Smooth muscle cell (in vitro differentiated cells): ENCODE measurements at regions not wholly inside any gene's neighbourhood (a gene's known extent, or its start where the extent isn't known, plus 50 kb on each side); places are given as distances from the start of the nearest gene placed in this dataset.

Source experiments
- DNase-seq: peaks from one replicate; lab custom pipeline; 2025; ENCODE audit not compliant: unreplicated experiment; lab: John Stamatoyannopoulos, UW
- H2AFZ ChIP-seq: fragments of 200-600 bp; sonication (generic); 2 replicates; pipeline ENCODE4 v1.6.0; 2016; ENCODE audit warnings: antibody characterized with exemption, low read depth, mild to moderate bottlenecking
- H3F3A ChIP-seq: fragments of 200-600 bp; sonication (generic); 2 replicates; pipeline ENCODE4 v1.6.0; 2017; ENCODE audit warnings: antibody characterized with exemption, low read depth
- H3K27ac ChIP-seq: fragments of 200-600 bp; sonication (generic); 2 replicates; pipeline ENCODE4 v1.5.1; 2016; ENCODE audit warnings: low read depth, mild to moderate bottlenecking
- H3K27me3 ChIP-seq: fragments of 200-600 bp; sonication (generic); 2 replicates; pipeline ENCODE4 v1.6.1; 2016; ENCODE audit warnings: low read depth, mild to moderate bottlenecking
- H3K36me3 ChIP-seq: fragments of 200-600 bp; sonication (generic); 2 replicates; pipeline ENCODE4 v1.5.1; 2016; ENCODE audit warnings: low read depth
- H3K4me1 ChIP-seq: fragments of 200-600 bp; sonication (generic); 2 replicates; pipeline ENCODE4 v1.5.1; 2016; ENCODE audit warnings: low read depth
- H3K4me2 ChIP-seq: fragments of 200-600 bp; sonication (generic); 2 replicates; pipeline ENCODE4 v1.6.0; 2016; ENCODE audit warnings: mild to moderate bottlenecking
- H3K4me3 ChIP-seq: fragments of 200-600 bp; sonication (generic); 2 replicates; pipeline ENCODE4 v1.5.1; 2016; ENCODE audit warnings: mild to moderate bottlenecking
- H3K79me2 ChIP-seq: fragments of 200-600 bp; sonication (generic); 2 replicates; pipeline ENCODE4 v1.6.0; 2016; ENCODE audit warnings: low read depth, mild to moderate bottlenecking
- H3K9ac ChIP-seq: fragments of 200-600 bp; sonication (generic); 2 replicates; pipeline ENCODE4 v1.6.0; 2016; ENCODE audit warnings: low read depth
- H3K9me3 ChIP-seq: fragments of 200-600 bp; sonication (generic); replicated peaks from 2 replicates; pipeline ENCODE4 v1.5.1; 2016; ENCODE audit warnings: low read depth
- H4K20me1 ChIP-seq: fragments of 200-600 bp; sonication (generic); 2 replicates; pipeline ENCODE4 v1.6.0; 2016; ENCODE audit warnings: low read depth
- CTCF ChIP-seq: fragments of 200-600 bp; sonication (generic); IDR thresholded peaks from 2 replicates; pipeline ENCODE4 v1.5.1; 2017; ENCODE audit warnings: borderline replicate concordance, mild to moderate bottlenecking, antibody characterized with exemption; ENCODE audit not compliant: insufficient read depth, poor library complexity, severe bottlenecking
- WGBS: methylation state at CpG from one replicate; pipeline ENCODE4 v1.1.7; 2016; ENCODE audit warnings: low lambda C conversion rate; 5-methylcytosine and 5-hydroxymethylcytosine counted together

- no peaks in the 10 kb centered on the region for H3K9me3 ChIP-seq
- no peaks in the 10 kb centered on the region for H3K4me1 ChIP-seq
- no peak overlapping the region for H3K4me3 ChIP-seq
- DNase-seq = no peak
- WGBS = 93% methylated on average over 3 of the region's 3 CpGs
- no peak overlapping the region for H2AFZ ChIP-seq
- no peak overlapping the region for H3K27ac ChIP-seq
- no peak overlapping the region for H3K9ac ChIP-seq
- H3F3A ChIP-seq = no peaks in the 10 kb centered on the region
- H4K20me1 ChIP-seq = no peaks in the 10 kb centered on the region
- no peaks in the 10 kb centered on the region for H3K79me2 ChIP-seq
- TF ChIP-seq CTCF = no peak
- no peaks in the 10 kb centered on the region for H3K36me3 ChIP-seq
- H3K4me2 ChIP-seq = no peak overlapping the region
- H3K27me3 ChIP-seq = no peaks in the 10 kb centered on the region
Measured at GRCh38 chr10:55786461-55787050, 574.5 kb downstream of the ZWINT start.

- H3F3A ChIP-seq = no peaks in the 10 kb centered on the region
Measured at GRCh38 chr10:55782181-55782580, 578.9 kb downstream of the ZWINT start.

DNA sequence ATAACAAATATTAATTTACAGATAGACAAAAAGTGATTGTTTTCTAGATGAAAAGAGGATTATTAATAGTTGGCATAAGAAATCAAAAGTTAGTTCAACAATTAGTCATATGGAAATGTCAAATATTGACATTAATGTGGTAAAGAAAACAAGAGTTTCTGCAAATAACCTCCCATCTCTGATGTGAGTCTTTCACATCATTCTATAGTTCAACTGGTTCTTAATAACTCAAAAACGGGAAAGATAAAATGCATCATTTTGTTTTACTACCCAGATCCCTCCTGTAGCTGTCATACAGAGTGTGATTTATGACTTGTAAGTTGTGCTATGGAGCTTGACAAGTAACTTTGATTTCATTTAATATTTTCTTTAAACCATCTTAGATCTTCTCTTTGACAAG, 594.8 kb downstream of the ZWINT start:
- H3K4me1 ChIP-seq = no peaks in the 10 kb centered on the region
- H3K27ac ChIP-seq = no peak overlapping the region
- H3K79me2 ChIP-seq = no peaks in the 10 kb centered on the region
- no peak overlapping the region for H3K4me2 ChIP-seq
- no peaks in the 10 kb centered on the region for H3K9me3 ChIP-seq
- H3F3A ChIP-seq = no peaks in the 10 kb centered on the region
- H3K36me3 ChIP-seq = no peaks in the 10 kb centered on the region
- no peaks in the 10 kb centered on the region for H3K27me3 ChIP-seq
- no peak overlapping the region for H3K4me3 ChIP-seq
- no peak for TF ChIP-seq CTCF
- H4K20me1 ChIP-seq = no peaks in the 10 kb centered on the region
- 79% methylated on average over 1 of the region's 1 CpG for WGBS
- DNase-seq = no peak
- H2AFZ ChIP-seq = no peak overlapping the region
- H3K9ac ChIP-seq = no peak overlapping the region

More at GRCh38 chr10:55782181-55782580, 578.9 kb downstream of the ZWINT start:
- Histone ChIP-seq H3K79me2 (no peaks in the 10 kb centered on the region), H3K9me3 (no peaks in the 10 kb centered on the region), H2AFZ (no peak overlapping the region), H3K36me3 (no peaks in the 10 kb centered on the region), H3K27ac (no peak overlapping the region), H4K20me1 (no peaks in the 10 kb centered on the region), H3K27me3 (no peaks in the 10 kb centered on the region), H3K4me1 (no peaks in the 10 kb centered on the region), H3K4me2 (no peak overlapping the region), H3K9ac (no peak overlapping the region), H3K4me3 (no peak overlapping the region)
- no peak for DNase-seq
- no peak for TF ChIP-seq CTCF
- 98% methylated on average over 4 of the region's 4 CpGs for WGBS

DNA sequence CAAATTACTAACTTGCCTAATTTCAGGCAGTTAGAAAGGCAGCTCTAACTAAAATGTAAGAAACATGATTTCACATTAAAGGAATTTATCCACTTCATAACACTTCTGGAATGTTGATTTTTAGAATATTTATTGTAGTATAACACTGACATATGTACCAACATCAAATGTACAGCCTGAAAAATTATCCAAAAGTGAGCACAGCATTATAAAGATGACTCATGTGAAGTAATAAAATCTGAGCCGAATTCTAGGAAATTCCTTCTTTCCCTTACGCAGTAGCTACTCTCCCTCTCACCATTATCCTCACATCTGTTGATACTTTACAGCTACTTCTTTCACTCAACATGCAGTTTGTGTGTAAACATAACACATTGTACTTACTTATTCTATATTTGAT, 610.6 kb downstream of the ZWINT start:
- Histone ChIP-seq H3K4me1 (no peaks in the 10 kb centered on the region), H3K4me3 (no peak overlapping the region), H2AFZ (no peak overlapping the region), H3K36me3 (no peaks in the 10 kb centered on the region), H3K79me2 (no peaks in the 10 kb centered on the region), H3K4me2 (peak overlapping the region; percentile 54), H4K20me1 (no peaks in the 10 kb centered on the region), H3K9ac (no peak overlapping the region), H3K27me3 (no peaks in the 10 kb centered on the region), H3F3A (no peaks in the 10 kb centered on the region), H3K9me3 (no peaks in the 10 kb centered on the region), H3K27ac (no peak overlapping the region)
- no peak for DNase-seq
- TF ChIP-seq CTCF = no peak
- 65% methylated on average over 2 of the region's 2 CpGs for WGBS
